Superior temporal gyrus (tissue), 1 donor: ENCODE measurements at regions not wholly inside any gene's neighbourhood (a gene's known extent, or its start where the extent isn't known, plus 50 kb on each side); places are given as distances from the start of the nearest gene placed in this dataset.
"Not testable (repeated sequence)": the region's sequence is repeated elsewhere in the genome, so short reads cannot be mapped to it uniquely, and the experiment has no call there.

Source experiments
- DNase-seq: peaks from one replicate; pipeline ENCODE4 v3.0.0-alpha.2; 2016; ENCODE audit errors: extremely low spot score

DNA sequence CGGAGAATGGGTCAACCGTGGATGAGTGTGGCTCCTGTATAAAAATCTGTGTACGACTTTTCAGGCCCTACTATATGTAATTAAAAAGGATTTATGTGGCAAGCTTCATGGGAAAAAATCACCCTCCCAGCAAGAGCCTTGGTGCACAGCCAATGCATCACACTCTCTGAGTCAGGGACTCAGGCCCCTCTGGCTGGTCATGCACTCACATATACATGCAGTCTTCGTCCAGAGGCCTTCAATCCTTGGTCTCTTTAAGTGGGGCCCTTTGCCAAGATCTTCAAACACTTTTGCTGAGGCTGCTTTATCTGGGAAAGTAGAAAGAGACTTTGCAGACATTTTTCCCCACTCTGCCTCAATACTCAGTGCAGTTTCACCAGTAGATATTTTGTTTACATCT lies 311.4 kb upstream of the FSTL5 start:
- no peak for DNase-seq

DNA sequence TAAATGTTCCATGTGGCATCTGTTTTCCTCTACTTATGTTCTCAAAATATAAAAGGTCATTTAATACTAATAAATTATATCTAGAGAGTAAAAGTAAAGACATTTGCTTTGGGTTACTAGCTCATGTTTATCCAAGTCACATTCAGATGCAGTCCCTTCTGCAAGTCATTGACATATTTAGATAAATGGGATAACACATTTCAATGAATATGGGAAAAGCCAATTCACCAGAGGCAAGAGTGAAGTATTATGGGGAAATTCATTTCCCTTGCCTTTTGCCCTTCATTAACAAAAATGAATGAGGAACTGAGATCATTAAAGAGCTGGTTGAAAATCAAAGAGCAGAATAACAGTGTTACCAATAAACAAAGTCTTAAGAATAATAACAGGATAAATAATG lies 306.2 kb upstream of the FSTL5 start:
- DNase-seq = no peak

DNA sequence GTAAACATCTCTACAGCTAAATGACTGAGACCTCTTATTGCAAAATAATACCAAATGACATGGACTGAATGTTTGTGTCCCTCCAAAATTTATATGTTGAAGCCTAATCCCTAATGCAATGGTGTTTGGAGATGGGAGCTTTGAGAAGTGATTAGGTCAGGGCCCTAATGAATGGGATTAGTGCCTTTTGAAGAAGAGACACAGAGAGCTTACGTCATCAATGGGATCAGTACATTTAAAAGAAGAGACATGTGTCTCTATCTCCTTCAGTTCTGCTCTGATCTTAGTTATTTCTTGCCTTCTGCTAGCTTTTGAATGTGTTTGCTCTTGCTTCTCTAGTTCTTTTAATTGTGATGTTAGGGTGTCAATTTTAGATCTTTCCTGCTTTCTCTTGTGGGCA lies 301.6 kb upstream of the FSTL5 start:
- not testable (repeated sequence) for DNase-seq

DNA sequence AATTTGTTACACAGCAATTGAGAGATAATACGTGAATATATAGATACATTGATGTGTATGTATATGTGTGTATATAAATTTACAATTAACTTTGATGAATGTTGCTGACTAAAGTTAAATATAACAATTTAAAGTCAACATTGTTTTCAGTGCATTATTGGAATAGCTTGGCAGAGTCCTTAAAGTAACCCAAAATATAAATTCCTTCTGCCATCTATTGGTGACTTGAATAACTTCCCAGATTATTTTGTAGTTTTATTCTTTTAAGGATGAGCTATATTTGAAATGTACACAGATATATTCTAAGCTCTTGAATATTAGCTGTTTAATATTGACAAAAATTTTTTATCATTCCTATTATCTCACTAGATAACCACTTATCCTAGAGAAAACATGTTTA lies 298.2 kb upstream of the FSTL5 start:
- DNase-seq = peak; percentile 26

DNA sequence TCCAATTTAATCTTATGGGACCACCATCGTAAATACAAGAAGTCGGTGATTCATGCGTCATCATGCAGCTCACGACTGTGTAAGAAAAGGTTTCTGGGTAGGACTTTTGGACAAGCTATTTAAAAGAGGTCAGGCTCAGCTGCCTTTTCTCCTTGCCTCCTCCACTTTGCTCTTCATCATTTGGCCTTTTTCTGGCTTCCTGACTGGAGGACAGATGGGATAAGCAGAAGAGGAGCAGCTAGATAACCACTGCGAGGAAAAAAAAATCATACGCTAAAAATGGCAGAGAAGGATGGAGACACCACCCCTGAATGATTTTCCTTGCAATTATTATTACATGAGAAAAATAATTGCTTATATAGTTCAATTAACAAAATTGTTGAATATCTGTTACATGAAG lies 294.3 kb upstream of the FSTL5 start:
- no peak for DNase-seq

DNA sequence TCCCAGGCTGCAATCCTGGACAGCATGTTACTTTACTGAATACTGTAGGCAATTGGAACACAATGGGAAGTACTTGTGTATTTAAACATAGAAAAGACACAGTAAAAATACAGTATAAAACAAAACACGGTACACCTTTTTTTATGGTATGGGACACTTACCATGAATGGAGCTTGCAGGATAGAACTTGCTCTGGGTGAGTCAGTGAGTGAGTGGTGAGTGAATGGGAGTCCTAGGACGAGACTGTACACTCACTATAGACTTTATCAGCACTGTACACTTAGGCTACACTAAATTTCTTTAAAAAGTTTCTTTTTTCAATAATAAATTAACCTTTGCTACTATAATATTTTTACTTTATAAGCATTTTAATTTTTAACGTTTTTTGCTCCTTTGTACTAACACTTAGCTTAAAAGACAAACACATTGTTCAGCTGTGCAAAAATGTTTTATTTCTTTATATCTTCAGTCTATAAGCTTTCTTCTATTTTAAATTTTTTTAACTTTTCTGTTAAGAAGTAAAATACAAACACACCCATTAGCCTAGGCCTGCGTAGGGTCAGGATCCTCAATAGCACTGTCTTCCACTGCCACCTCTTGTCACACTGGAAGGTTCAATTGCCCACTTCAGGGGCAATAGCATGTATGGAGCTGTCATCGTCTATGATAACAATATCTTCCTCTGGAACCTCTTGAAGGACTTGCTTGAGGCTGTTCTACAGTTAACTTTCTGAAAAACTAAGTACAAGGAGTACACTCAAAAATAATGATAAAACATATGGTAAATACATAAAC lies 293.5 kb upstream of the FSTL5 start:
- DNase-seq = no peak

DNA sequence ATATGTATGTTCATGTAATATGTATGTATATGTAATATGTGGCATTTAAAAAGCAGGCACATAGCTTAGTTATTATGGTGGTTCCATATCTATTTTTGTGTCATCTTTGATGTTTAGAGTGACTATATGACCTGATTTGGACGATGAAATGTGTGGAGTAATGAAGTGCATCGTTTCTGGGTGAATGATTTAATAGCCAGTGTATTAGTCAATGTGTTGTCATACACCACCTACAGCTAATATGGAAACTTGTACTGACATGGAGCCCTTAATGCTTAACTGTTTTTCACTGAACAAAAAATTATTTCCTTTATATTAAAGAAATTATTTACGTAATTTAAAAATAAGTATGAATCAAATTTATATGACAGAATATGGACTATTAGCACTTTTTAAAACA lies 292.3 kb upstream of the FSTL5 start:
- no peak for DNase-seq

DNA sequence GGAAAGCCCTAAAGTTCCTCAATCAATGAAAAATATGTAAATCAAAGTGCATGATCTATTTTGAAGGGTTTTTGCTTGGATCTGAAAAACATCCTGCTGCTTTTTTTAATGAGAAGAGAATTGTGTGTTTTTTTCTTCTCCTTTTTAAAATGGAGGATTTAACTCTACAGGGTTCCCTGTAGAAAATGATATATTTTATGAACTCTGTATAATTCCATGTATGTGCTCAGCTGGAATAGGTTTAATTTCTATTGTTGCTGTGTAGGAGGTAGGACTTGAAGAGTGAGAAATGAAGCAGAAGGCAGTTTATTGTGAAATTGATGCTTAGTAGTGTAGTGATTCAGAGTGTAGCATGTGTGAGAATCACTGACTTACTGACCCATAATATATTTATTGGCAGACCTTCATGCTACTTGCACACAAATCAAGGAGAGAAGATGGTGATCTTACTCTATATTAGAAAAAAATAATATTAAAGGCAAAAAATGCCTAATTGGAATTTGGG lies 286.8 kb upstream of the FSTL5 start:
- no peak for DNase-seq

DNA sequence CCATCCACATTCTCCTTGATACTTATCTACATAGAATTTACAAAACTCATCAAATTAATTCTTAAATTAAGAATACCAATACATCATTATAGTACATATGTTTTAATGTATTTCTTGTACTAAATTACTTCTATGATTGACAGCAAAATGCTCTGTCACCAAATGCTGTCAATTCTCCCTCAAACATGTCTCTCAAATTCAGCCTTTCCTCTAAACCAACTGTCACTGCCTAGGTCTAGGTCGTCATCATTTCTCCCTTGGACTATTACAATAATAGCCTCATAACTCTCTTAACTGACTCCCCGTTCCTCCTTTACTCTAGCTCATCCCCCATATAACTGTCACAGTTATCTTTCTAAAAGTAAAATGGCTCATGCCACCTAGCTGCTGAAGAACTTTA lies 279.7 kb upstream of the FSTL5 start:
- no peak for DNase-seq

DNA sequence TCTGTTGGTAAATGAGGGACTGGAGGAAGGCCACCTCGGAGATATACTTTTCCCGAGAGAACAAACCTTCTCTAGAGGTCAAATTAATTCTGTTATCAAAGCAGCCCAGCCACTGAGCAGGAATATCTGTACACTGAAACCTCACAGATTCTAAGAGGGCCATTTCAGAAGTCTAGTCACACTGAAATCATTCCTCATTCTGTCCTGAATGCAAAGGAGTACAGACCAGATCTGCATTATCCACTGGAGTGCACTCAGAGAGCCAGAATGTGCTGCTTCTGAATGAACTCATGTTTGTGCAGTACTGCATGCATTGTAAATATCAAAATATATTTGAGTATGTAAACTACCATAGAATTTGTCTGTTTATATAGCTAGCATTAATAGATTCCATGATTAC lies 278.3 kb upstream of the FSTL5 start:
- DNase-seq = no peak

DNA sequence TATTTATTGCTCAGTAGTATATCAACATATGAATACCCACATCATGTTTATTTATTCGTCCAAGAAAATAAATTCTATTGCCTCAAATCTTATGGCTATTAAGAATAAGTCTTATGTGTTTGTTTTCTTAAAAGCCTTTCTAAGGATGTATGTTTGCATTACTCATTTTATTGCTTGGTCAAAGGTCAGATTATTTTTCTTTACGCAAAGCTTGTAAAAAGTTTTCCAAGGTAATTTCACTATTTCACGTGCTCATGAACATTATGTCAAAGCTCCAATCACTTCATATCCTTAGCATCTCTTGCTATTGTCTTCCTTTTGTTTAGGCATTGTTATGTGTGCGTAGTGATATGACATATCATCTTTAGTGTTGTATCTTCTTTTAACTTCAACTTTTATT lies 258.5 kb upstream of the FSTL5 start:
- DNase-seq = no peak

DNA sequence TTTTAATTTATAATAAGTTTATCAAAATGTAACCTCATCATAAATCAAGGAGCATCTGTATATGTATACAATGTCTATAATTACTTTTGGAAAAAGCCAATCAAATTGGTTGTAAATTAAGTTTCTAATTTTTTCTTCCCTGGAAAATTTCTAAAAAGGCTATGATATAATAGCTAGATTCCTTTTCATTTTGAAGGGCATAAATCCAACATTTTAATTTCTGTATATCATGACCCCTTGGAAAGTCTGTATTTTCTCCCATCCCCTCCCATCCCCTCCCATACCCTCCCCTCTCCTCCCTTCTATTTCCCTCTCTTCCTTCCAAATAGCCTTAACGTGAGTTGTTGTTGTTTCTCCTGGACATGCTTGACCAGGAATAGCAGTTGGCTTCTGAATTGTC lies 247.1 kb upstream of the FSTL5 start:
- DNase-seq = no peak

DNA sequence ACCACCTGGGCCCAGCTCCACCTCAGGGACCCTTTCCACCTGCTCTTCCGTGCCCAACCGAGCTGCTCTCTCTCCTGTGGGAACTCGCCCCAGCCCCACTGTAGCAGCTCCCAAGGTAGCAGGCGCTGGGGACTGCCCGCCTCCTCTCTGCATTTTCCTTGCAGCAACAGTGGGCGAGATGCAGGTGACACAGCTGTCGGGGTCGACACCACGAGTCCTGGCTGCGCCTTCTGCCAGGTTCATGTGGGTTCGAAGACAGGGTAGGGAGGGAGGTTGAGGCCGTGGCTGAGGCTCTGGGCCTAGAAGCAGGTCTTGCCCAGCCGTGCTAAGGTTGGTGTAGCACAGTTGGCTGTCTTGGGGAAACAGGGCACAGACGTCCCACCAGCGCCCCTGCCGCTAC lies 245.2 kb upstream of the FSTL5 start:
- DNase-seq = no peak

DNA sequence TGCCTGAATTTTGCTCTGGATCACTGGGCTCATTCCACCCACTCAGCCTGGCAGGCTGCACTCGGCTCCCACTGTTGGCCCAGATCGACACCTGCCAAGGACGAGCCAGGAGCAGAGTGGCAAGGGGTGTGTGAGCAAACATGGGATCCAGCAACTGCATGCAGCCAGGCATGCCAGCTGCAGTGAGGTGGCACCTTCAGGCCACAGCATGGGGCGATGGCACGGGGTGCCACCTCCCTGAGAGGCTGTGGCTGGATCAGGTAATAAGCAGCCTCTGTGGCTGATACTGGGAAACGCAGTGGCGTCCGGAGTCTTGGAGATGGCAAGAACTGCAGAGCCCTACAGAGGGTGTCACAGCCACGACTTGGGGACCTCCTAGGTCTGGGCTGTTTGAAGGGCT lies 244.5 kb upstream of the FSTL5 start:
- DNase-seq = no peak

DNA sequence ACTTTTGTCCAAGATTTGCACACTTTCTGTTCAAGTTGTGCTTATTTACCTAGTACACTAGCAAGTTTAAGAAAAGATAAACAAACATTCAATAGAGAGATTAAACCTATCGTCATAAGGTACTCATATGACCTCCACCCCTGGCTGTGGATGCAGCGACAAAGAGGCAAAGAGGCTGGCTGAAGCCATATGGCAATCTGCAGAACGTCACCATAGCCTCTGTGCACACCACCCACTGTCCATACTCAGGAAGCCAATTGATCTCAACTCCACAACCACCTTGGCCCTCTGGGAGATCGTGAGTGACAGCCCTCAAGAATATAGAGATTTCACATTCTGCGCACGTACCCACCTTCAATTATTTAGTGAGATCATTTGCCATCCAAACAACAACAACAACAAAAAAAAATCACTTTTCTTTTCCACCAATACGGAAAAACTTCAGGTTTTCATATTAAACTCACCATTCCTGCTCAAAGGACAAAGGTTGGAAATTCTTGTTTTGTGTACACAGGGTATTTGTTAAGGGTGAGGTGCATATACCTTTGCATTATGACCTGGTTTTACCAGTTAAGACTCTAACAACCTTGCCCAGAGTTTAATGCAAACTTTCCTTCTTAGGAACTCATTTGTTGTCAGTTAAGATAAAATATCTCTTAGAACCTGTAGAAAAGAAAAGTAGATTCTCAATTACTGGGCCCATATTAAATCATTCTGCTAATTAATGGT lies 243.0 kb upstream of the FSTL5 start:
- no peak for DNase-seq

DNA sequence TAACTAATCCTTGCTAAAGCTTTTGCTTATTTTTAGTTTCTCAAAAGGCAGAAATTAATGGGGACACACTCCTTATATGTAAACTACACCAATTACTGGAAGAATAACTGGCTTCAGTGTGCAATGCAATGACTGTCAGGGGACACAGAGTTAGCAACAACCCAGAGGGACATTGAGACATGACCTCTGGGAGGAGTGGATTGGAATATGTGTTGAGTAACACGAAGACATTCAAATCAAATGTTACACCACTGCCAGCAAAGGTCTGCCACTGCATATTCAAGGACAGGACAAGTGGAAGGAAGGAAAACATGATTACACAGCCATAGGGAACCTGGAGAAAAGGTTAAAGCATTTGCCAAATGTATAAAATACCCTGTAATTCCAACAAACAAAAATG lies 240.1 kb upstream of the FSTL5 start:
- no peak for DNase-seq

DNA sequence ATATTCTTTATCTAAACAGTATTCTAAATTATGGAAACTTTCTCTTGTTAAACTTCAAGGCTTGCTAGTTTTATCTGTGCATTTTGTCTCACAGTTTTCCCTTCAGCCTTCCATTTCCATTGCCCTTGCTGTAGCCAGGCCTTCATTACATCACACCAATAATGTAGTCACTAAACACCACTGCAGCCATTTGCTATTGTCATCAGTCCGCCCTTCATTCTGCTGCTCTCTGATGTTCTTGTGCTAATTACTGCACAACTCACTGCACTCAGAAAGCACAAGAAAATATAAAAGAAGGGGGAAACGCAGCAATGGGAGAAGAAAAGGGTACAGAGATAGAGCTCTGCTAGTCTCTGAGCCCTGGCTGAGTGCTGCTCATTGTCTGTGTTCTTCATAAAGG lies 239.6 kb upstream of the FSTL5 start:
- DNase-seq = no peak

DNA sequence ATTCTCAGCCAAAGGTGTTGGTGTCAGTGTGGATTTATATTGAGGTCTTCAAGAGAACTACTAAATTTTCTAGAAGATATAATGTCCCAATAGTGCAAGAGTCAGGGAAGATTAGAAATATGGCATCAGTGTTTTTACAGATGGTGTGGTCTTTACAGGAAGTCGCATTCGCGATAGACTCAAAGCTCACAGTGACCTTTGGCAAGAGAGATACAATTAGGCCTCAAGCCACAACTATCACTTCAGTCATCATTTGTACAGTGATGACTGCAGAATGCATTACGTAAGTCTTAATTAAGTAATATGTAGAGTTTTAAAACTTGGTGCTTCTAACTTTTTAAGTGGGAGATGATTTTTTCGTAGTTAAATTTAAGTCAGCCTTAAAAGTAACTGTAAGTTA lies 237.2 kb upstream of the FSTL5 start:
- DNase-seq = no peak

DNA sequence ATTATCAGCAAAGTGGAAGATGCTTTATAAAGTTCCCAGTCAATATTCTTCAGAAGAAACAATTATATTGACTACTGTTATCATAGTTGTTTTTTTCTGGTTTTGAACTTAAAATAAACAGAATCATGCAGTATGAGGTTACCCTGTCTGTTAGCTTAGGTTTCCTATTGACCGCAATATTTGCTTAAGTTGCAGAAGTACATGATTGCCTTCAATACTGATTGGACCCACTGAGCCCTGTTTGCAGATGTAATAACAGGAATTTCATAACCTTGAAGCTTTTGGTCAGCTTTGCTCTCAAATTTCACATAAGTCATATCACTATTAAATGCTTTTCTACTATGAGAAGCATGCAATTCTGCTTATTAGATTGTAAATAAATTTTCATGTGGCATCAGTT lies 229.1 kb upstream of the FSTL5 start:
- DNase-seq = no peak

DNA sequence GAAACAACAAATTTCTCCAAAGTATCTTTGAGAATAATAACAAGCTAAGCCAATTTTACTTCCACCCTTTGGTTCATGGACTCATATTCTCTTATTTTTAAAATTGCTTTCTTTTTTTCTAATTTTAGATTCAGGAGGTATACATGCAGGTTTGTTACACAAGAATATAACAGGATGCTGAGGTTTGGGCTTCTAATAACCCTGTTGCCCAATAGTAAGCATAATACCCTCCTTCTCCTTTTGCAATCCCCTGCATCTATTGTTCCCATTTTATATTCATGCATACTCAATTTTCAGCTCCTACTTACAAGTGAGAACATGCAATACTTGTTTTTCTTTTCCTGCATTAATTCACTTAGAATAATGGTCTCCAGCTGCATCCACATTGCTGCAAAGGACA lies 202.3 kb upstream of the FSTL5 start:
- no peak for DNase-seq

DNA sequence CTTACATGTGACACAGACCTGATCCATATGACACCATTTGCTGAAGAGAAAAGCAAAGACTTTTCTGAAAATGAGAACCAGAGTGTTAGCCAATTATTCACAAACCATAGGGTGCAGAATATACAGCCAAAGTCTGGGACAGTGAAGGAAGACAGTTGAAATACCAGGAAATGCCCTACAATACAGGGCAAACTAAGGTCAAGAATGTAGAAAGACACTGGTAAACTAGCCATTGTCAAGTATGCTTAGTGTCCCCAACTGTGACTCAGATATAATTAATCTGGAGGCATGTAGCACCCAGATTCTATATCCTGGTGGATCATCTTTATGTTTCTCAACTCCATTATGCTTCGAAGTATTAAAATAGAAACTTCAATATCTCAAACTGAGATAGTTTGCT lies 200.9 kb upstream of the FSTL5 start:
- no peak for DNase-seq

DNA sequence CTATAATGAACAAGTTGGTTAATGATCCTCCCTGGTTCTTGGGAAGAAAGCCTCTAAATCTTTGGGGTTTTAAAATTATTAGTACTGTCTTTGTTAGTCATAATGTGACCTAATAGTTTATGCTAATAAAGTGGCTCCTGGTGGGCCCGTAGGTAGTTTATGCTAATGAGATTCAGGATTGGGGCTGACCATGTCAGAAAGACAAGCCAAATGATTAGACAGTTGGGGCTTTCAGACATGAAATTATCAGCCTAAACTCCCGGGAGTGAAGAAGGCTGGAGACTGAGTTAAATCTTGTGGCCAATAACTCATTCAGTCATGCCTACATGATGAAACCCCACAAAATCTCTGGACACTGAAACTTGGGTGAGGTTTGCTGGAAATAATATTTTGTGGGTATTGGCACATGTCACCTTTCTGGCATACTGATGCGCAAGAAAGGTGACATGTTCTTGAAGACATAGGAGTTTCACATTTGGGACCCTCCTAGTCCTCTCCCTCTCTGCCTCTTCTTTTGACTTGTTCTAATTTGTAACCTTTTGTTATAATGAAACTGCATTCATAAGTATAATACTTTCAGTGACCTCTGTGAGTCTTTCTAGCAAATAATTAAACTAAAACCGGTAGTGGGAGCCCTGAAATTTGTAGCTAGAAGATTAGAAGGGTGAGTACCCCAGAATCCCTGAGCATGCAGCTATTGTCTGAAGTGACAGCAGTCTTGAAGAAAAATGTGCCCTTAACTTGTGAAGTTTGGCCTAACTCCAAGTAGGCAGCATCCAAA lies 196.8 kb upstream of the FSTL5 start:
- DNase-seq = no peak

DNA sequence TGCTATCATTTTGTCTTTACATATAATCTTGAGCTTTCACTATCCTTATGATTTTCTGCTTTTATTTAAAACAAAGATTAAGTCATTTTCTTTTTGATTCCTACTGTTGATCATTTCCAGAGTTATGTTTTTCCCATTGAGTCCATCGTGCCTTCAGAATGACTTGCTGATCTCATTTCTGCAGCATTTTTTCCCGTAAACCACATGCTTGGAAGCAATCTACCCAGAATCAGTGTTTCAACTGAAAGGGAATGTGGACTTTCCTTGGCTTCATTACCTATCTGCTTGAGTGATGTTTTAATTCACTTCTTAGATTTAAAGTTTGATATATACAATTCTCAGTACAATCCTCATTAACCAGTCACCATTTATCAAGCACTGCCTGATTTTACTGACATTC lies 192.4 kb upstream of the FSTL5 start:
- no peak for DNase-seq
